Sigmoid colon (tissue), 4 donors: ENCODE measurements at regions not wholly inside any gene's neighbourhood (a gene's known extent, or its start where the extent isn't known, plus 50 kb on each side); places are given as distances from the start of the nearest gene placed in this dataset.

Experiments
- CTCF ChIP-seq, 4 experiments: fragments of 450-650 bp in 3 of 4; fragments of 200-600 bp in 1 of 4; IDR thresholded peaks; one replicate each; pipeline ENCODE4 v1.5.1; 2016 to 2019; ENCODE audit warnings: antibody characterized with exemption in 4 of 4, mild to moderate bottlenecking in 3 of 4, moderate library complexity in 2 of 4
- EP300 ChIP-seq, 4 donors: sonication (generic); formaldehyde crosslinking; IDR thresholded peaks; one replicate each; pipeline ENCODE4 v1.6.1; 2017; ENCODE audit warnings: antibody characterized with exemption in 4 of 4
- POLR2A ChIP-seq, 2 donors: fragments of 450-650 bp; IDR thresholded peaks; one replicate each; pipeline ENCODE4 v1.6.1; 2016; ENCODE audit warnings: antibody characterized with exemption in 2 of 2, mild to moderate bottlenecking in 2 of 2, moderate library complexity in 2 of 2
- POLR2AphosphoS5 ChIP-seq, 4 donors: sonication (generic); formaldehyde crosslinking; IDR thresholded peaks; one replicate each; pipeline ENCODE4 v1.6.1; 2017; ENCODE audit warnings: antibody characterized with exemption in 4 of 4

GRCh38 chrX:43504394-43504793 lies 151.7 kb upstream of the MAOA start:
- no peak for TF ChIP-seq CTCF (IDR thresholded peaks at IDR 0.05)
- TF ChIP-seq POLR2A (IDR thresholded peaks at IDR 0.05) = no peak
- no peak for TF ChIP-seq POLR2AphosphoS5 (IDR thresholded peaks at IDR 0.05)
- TF ChIP-seq EP300 (IDR thresholded peaks at IDR 0.05) = no peak
